Mesodermal cell (in vitro differentiated cells): ENCODE measurements at regions not wholly inside any gene's neighbourhood (a gene's known extent, or its start where the extent isn't known, plus 50 kb on each side); places are given as distances from the start of the nearest gene placed in this dataset.

Experiments used
- H3K27ac ChIP-seq: 2 replicates; pipeline ENCODE4 v1.7.0; 2013; ENCODE audit warnings: mild to moderate bottlenecking, low read depth, low read length, moderate library complexity; ENCODE audit not compliant: severe bottlenecking
- H3K36me3 ChIP-seq: 2 replicates; pipeline ENCODE4 v1.7.1; 2013; ENCODE audit warnings: mild to moderate bottlenecking, low read length, moderate library complexity; ENCODE audit not compliant: control insufficient read depth, insufficient read depth
- H3K4me1 ChIP-seq: one replicate; pipeline ENCODE4 v1.7.1; 2013; ENCODE audit warnings: mild to moderate bottlenecking, low read length; ENCODE audit not compliant: insufficient read depth, control insufficient read depth, poor library complexity, severe bottlenecking
- H3K4me3 ChIP-seq: 2 replicates; pipeline ENCODE4 v1.7.0; 2013; ENCODE audit warnings: low read length, control low read depth, mild to moderate bottlenecking; ENCODE audit not compliant: insufficient read depth, poor library complexity, severe bottlenecking; ENCODE audit errors: extremely low read depth
- H3K9me3 ChIP-seq: 2 replicates; pipeline ENCODE4 v1.7.1; 2013; ENCODE audit warnings: mild to moderate bottlenecking, low read length, moderate library complexity; ENCODE audit not compliant: control insufficient read depth
- WGBS, 2 experiments: methylation state at CpG; one replicate each; pipeline ENCODE4 v1.1.5; 2013; ENCODE audit warnings: missing lambda C conversion rate in 2 of 2; ENCODE audit not compliant: insufficient coverage in 2 of 2; 5-methylcytosine and 5-hydroxymethylcytosine counted together

- Histone ChIP-seq H3K4me3 (no peak overlapping the region), H3K36me3 (no peaks in the 10 kb centered on the region), H3K4me1 (peaks cover 16% of the 10 kb centered on the region), H3K27ac (no peak overlapping the region), H3K9me3 (no peaks in the 10 kb centered on the region)
- WGBS, 2 experiments = no CpG with 5 or more reads among the region's 2 CpGs
These were observed 365.2 kb downstream of the MFSD1 start for GRCh38 chr3:159166899-159167586.

GRCh38 chr3:159168788-159169187 is 366.9 kb downstream of the MFSD1 start:
- Histone ChIP-seq H3K4me1 (peaks cover 16% of the 10 kb centered on the region), H3K9me3 (no peaks in the 10 kb centered on the region), H3K27ac (no peak overlapping the region), H3K36me3 (no peaks in the 10 kb centered on the region), H3K4me3 (no peak overlapping the region)
- WGBS, 2 experiments = 80% methylated on average over 1 of the region's 1 CpG; no CpG with 5 or more reads in 1 of the 2 experiments

- H3K9me3 ChIP-seq = no peaks in the 10 kb centered on the region
- no peak overlapping the region for H3K4me3 ChIP-seq
- no peak overlapping the region for H3K27ac ChIP-seq
These were observed 368.0 kb downstream of the MFSD1 start for GRCh38 chr3:159169828-159170227.

GRCh38 chr3:159170436-159171003 is 368.7 kb downstream of the MFSD1 start:
- 80 to 100% methylated on average over 1 to 3 of the region's 4 CpGs for WGBS, 2 experiments
- H3K36me3 ChIP-seq = no peaks in the 10 kb centered on the region
- H3K4me3 ChIP-seq = no peak overlapping the region
- peaks cover 16% of the 10 kb centered on the region for H3K4me1 ChIP-seq
- no peaks in the 10 kb centered on the region for H3K9me3 ChIP-seq
- no peak overlapping the region for H3K27ac ChIP-seq

More at GRCh38 chr3:159169828-159170227, 368.0 kb downstream of the MFSD1 start:
- Histone ChIP-seq H3K36me3 (no peaks in the 10 kb centered on the region), H3K4me1 (peaks cover 16% of the 10 kb centered on the region)

GRCh38 chr3:159171333-159171732 is 369.5 kb downstream of the MFSD1 start:
- H3K9me3 ChIP-seq = no peaks in the 10 kb centered on the region
- no peak overlapping the region for H3K27ac ChIP-seq
- 90 to 100% methylated on average over 3 of the region's 3 CpGs for WGBS, 2 experiments
- H3K4me1 ChIP-seq = peaks cover 16% of the 10 kb centered on the region
- H3K36me3 ChIP-seq = no peaks in the 10 kb centered on the region
- H3K4me3 ChIP-seq = no peak overlapping the region

DNA sequence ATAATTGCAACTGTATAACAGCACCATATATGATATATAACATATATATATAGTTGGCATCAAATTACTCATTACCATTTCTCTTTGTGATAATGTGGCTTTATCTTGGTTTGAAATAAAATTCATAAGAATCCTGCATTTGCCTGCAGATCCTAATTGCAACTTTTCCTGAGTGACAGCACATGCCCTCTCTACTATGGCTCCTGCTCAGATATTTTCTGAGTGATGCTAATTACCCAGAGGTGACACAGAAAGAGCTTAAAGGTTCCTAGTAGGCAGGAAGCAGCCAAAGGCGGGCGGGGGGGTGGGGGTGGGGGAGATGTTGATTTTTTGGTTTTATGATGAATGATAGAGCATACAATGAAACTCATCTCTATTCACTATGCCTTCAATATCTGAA is 370.6 kb downstream of the MFSD1 start:
- Histone ChIP-seq H3K4me3 (no peak overlapping the region), H3K9me3 (no peaks in the 10 kb centered on the region), H3K4me1 (peaks cover 16% of the 10 kb centered on the region), H3K36me3 (no peaks in the 10 kb centered on the region), H3K27ac (no peak overlapping the region)
- WGBS, 2 experiments = no CpG with 5 or more reads among the region's 2 CpGs

DNA sequence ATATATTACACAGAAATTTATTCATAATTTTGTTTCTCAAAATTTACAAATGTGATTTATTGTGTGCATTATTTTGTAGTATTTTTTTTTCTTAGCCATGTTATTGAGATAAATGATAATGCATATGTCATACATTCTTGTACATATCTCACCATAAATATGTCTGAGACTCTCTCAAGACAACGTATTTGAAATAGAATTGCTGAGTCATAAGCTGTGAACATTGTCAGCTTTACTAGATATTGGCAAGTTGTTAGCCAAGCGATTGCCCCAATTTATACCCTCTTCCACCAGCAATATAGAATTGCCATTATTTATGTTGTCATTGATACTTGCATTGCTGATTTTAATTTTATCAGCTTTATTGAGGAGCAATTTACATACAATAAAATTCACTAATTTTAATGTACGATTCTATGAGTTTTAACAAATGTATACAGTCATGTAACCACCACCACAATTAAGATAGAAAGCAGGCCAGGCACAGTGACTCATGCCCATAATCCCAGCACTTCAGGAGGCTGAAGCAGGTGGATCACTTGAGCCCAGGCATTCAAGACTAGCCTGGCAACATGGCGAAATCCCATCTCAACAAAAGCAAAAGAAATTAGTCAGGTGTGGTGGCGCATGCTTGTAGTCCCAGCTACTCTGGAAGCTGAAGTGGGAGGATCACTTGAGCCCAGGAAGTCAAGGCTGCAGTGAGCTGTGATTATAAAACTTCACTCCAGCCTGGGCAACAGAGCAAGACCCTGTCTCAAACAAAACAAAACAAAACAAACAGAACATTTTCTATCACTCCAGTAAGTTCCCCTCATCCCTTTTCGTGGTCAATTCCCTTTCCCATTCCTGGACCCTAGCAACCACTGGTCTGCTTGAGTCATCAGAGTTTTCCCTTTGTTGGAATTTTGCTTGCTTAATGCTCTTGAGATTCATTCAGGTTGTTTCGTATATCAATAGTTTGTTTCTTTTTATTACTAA is 373.1 kb downstream of the MFSD1 start:
- H3K4me1 ChIP-seq = peaks cover 11% of the 10 kb centered on the region
- 83 to 89% methylated on average over 2 to 3 of the region's 7 CpGs for WGBS, 2 experiments
- no peak overlapping the region for H3K27ac ChIP-seq
- H3K36me3 ChIP-seq = no peaks in the 10 kb centered on the region
- H3K4me3 ChIP-seq = no peak overlapping the region
- H3K9me3 ChIP-seq = no peaks in the 10 kb centered on the region

DNA sequence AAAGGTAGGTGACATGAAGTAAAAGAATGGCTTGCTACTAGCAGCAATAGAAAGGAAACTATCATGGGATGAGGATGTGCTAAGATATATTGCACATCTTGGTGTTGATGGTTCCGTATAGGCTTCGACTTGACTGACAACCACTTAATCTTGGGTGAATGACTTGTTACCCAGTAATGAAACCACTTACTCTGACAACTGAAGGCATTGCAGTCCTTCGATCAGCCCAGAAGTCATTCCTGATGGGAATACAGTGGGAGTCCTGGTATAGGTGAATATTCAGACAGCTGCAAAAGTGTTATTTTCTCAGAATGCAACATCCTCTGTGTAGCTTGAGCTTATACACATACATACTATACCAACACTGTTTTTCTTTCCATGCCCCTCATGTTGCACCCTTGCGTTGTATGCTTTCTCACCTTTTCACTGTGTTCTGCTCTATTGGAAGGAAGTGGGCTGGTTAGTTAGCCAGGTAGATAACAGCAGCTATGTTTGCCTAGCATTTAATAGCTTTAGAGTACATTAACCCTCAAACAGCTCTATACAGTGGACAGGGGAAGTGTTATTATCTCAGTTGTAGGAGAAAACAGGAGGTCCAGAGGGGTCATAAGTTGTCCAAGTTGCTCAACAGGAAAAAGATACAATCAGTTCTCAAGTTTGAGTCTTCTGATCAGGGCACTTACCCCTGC is 376.5 kb downstream of the MFSD1 start:
- H3K27ac ChIP-seq = no peak overlapping the region
- no peaks in the 10 kb centered on the region for H3K4me1 ChIP-seq
- H3K9me3 ChIP-seq = no peaks in the 10 kb centered on the region
- H3K4me3 ChIP-seq = no peak overlapping the region
- 95 to 100% methylated on average over 2 of the region's 4 CpGs for WGBS, 2 experiments
- H3K36me3 ChIP-seq = no peaks in the 10 kb centered on the region

DNA sequence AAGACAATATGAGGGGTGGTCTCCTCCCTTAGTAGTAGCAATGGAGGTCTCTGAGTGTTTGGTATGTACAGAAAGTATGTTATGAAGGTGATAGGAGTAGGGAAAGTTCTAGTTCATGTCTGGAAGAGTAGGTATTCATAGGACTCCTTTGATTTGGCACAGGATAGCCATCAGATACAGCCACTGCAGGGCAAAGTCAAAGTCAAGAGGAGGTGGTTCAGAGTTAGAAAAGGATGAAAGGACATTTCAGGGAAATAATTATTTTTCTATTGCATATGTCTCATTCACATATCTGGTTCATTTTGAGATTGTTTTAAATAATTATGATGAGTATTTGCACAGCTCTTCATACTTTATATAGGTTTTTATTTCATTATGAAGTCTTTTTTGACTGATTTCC is 381.1 kb downstream of the MFSD1 start:
- Histone ChIP-seq H3K4me1 (no peaks in the 10 kb centered on the region), H3K9me3 (no peaks in the 10 kb centered on the region), H3K27ac (no peak overlapping the region), H3K4me3 (no peak overlapping the region), H3K36me3 (no peaks in the 10 kb centered on the region)

DNA sequence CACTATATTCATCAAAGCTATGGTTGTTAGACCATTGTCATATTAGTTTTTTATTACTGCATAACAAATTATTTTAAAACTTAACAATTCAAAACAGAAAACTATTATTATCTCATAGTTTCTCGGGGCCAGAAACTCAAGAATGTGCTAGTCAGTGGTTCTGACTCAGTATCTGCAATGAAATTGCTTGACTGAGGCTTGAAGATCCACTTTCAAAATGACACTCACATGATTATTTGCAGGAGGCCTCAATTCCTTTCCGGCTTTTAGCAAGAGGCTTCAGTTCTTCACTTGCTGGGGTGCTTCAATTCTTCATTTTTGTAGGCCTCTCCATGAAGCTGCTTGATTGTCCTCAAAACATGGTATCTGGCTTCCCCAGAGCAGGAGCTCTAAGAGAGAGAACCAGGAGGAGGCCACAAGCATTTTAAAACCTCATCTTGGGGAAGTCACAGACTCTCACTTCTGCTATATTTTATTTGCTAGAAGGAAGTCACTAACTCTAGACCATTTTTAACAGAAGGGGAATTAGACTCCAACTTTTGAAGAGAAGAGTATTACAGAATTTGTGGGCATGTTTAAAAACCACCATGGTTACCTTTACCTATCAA is 383.7 kb downstream of the MFSD1 start:
- H3K9me3 ChIP-seq = no peaks in the 10 kb centered on the region
- no peak overlapping the region for H3K4me3 ChIP-seq
- 78 to 89% methylated on average over 1 of the region's 2 CpGs for WGBS, 2 experiments
- H3K4me1 ChIP-seq = peaks cover 9% of the 10 kb centered on the region
- no peaks in the 10 kb centered on the region for H3K36me3 ChIP-seq
- H3K27ac ChIP-seq = no peak overlapping the region
